GM12878 (cell line): ENCODE measurements at regions not wholly inside any gene's neighbourhood (a gene's known extent, or its start where the extent isn't known, plus 50 kb on each side); places are given as distances from the start of the nearest gene placed in this dataset.

ENCODE experiments used
- CBFB ChIP-seq: IDR thresholded peaks from 2 replicates; pipeline ENCODE4 v1.6.1; 2016; ENCODE audit warnings: antibody characterized with exemption, low read depth
- CTCF ChIP-seq, 3 experiments: IDR thresholded peaks in 2 of 3; conservative IDR thresholded peaks in 1 of 3; 2 replicates each; pipeline ENCODE4 v1.5.1; 2011; ENCODE audit warnings: low read depth in 3 of 3, low read length in 3 of 3, mild to moderate bottlenecking in 3 of 3, control low read depth in 2 of 3, moderate library complexity in 2 of 3, inconsistent platforms in 1 of 3, mixed read lengths in 1 of 3; ENCODE audit not compliant: control insufficient read depth in 2 of 3, insufficient read depth in 1 of 3; ENCODE audit errors: extremely low read depth in 1 of 3
- POLR2A ChIP-seq: IDR thresholded peaks from 2 replicates; pipeline ENCODE4 v1.6.1; 2011; ENCODE audit warnings: low read depth, mild to moderate bottlenecking, low read length
- SIN3A ChIP-seq: IDR thresholded peaks from 2 replicates; pipeline ENCODE4 v1.6.1; 2012; ENCODE audit warnings: low read depth, low read length, improper control_type of control experiment
- ZNF592 ChIP-seq: fragments of 450-650 bp; IDR thresholded peaks from 2 replicates; pipeline ENCODE4 v1.6.1; 2017; ENCODE audit warnings: mild to moderate bottlenecking, moderate library complexity

- TF ChIP-seq POLR2A (no peak), ZNF592 (no peak), CTCF (IDR thresholded peaks at IDR 0.05 in 2 of 3, conservative IDR thresholded peaks at IDR 0.05 in 1 of 3; ENCODE audit: control insufficient read depth in 2 of 3, extremely low read depth in 1 of 3, insufficient read depth in 1 of 3, low read depth in 3 of 3, low read length in 3 of 3) (no peak), CBFB (no peak), SIN3A (no peak)
Observed at GRCh38 chr4:116546759-116547158, 538.6 kb downstream of the TRAM1L1 start.
